ENCODE measurements at regions not wholly inside any gene's neighbourhood (a gene's known extent, or its start where the extent isn't known, plus 50 kb on each side); places are given as distances from the start of the nearest gene placed in this dataset.
"Not testable (repeated sequence)": the region's sequence is repeated elsewhere in the genome, so short reads cannot be mapped to it uniquely, and the experiment has no call there.

DNA sequence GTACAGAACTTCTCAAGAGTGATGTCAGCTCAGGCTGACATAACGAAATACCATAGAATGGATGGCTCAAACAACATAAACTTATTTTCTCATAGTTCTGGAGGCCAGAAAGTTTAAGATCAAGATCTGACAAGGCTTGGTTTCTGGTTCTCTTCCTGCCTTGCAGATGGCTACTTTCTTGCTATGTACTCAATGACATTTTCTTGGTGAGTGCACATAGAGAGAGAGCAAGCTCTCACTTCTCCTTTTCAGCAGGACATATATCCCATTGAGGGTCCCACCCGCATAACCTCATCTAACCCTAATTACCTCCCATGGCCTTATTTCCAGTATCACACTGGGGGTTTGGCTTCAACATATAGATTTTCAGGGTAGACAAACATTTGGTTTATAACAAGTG, 1072.1 kb downstream of the PLOD2 start:
- no peak overlapping the region for H3K4me3 ChIP-seq (ENCODE audit: low read length)
- no peak for DNase-seq (ENCODE audit: low read depth, low spot score)

DNA sequence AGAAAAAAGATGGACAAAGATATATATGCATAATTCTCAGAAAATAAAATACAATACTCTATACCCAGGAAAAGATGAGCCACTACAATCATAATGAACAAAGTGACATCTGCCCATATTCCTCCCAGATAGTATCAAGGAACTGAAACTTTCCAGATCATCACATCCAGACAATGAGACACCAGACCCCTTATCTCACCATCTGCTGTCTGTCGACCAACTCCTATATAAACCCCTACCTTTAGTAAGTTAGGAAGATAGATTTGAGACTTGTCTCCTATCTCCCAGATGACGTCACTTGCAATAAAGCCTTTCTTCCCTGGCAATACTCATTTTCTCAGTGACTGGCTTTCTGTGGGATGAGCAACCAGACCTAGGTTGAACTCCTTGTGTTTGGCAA, 1071.6 kb downstream of the PLOD2 start:
- DNase-seq (ENCODE audit: low read depth, low spot score) = no peak
- H3K4me3 ChIP-seq (ENCODE audit: low read length) = no peak overlapping the region

DNA sequence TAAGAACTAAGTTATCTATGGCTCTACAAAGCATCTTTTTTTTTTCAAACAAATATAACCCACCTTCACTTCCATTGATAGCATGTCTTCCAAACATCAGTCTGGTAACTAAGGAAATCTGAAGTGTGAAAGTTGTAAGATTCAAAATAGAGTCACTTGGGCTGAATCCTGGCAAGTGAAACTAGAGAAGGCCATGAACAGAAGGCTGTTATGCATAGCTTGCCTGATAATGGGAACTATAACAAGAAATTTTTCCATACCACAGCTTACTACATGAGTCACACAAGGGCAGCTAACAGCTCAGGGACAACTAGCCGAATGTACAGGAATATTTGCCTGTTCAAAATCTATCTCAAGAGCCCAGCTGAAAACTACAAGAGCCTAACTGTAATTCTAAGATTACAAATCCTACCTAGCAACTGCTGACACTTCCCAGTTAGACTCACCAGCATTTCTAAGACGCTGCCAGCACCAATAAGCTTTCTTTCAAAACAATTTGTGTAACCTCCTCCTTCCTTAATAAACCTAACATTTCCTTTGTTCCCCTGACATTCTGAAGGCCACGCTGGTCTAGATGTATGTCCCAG, 1066.5 kb downstream of the PLOD2 start:
- peak; percentile 45 for DNase-seq (ENCODE audit: low read depth, low spot score)
- H3K4me3 ChIP-seq (ENCODE audit: low read length) = no peak overlapping the region

DNA sequence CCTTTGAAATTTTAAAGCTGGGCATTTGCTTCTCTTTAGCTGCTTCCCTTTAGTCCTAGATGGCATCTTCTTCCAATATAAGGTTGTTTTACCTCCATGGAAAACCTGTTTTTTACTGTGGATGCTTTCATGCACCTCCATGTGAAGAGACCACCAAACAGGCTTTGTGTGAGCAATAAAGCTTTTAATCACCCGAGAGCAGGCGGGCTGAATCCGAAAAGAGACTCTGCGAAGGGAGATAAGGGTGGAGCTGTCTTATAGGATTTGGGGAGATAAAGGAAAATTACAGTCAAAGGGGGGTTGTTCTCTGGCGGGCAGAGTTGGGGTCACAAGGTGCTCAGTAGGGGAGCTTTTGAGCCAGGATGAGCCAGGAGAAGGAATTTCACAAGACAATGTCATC, 1049.8 kb downstream of the PLOD2 start:
- not testable (repeated sequence) for DNase-seq (ENCODE audit: low read depth, low spot score); H3K4me3 ChIP-seq (ENCODE audit: low read length)

DNA sequence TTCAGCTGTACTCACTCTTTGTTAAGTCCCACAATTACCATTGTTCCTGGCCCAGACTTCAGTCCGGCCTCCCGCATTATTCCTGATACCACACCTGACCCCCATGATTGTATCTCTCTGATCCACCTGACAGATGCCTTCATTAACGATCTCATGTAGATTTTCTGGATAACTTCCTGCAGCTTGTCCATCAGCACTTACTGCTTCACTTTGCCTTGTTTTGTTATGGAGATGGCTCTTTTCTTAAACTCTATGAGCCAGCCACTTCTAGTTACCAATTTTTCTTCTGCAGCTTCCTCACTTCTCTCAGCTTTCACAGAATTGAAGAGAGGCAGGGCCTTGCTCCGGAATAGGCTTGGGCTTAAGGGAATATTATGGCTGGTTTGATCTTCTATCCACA, 1044.2 kb downstream of the PLOD2 start:
- DNase-seq (ENCODE audit: low read depth, low spot score) = no peak
- no peak overlapping the region for H3K4me3 ChIP-seq (ENCODE audit: low read length)

DNA sequence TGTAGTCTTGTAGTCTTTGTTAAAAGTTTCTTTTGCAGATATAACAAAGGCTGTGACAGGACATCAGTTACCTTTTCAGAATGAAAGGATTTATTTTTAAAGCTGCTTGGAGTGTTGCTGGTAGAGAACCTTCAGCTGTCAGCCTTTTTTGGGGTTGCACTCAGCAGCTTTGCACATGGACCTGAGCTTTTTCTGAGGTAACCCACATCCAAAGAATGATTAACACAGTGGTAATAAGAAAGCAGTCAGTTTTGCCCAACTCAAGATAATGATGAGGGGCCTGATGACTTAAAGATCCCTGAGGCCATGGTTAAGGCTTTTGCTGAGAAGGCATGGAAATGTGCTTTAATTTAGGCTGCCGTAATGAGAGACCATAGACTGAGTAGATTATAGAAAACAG, 1042.7 kb downstream of the PLOD2 start:
- no peak overlapping the region for H3K4me3 ChIP-seq (ENCODE audit: low read length)

DNA sequence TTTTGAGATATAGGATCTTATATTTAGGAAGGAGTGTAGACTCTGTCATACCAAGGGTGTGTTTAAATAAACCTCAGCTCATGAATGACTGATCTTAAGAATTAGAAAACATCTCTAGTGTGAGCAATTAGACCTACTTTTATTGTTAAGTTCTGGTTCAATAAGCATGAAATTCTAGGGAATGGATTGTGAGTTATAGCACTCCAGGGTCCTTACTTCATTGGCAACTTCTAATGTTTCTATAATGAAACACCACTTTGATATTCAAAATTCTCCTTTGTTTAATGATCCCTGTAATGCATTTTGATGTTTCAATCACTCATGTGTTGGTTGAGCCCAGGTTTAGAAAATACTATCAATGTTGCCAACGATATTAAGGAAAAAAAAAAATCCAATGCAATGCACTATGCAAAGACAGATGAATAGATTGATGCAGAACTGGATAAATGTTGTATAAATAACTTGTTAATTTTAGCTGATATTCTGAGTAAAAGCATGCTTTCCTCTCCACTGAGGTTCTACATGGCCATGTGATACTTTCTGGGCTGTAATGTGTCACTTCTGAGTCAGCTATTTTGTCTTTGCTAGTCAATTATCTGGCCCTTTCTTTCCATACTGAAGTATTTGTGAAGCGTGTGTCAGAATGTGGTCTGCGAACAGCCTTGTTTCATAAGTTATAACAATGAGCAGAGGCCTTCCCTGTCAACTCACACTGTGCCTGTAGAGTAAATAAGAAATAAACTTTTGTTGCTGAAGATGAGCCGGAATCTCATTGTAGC, 1035.9 kb downstream of the PLOD2 start:
- no peak overlapping the region for H3K4me3 ChIP-seq (ENCODE audit: low read length)
- no peak for DNase-seq (ENCODE audit: low read depth, low spot score)

More for the DNA sequence above, 1042.7 kb downstream of the PLOD2 start:
- DNase-seq (ENCODE audit: low read depth, low spot score) = no peak

DNA sequence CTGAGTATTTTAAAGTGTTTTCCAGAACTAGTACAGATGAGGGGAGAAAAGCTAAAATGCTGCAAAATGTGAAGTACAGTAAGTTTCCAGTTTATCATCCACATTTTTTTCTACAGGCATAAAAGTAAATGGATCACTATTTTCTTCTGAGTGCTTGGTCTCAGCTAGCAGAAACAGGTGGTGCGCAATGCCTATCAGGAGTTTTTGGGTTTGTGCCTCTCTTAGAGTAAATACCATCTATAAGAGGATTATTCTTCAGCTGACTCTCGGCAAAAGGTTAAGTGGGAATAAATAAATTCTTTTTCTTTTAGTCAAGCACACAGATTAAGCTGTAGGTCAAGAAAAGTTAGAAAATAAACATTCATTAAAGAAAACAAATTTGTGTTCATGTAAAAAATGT, 1027.7 kb downstream of the PLOD2 start:
- H3K4me3 ChIP-seq (ENCODE audit: low read length) = no peak overlapping the region
- no peak for DNase-seq (ENCODE audit: low read depth, low spot score)

DNA sequence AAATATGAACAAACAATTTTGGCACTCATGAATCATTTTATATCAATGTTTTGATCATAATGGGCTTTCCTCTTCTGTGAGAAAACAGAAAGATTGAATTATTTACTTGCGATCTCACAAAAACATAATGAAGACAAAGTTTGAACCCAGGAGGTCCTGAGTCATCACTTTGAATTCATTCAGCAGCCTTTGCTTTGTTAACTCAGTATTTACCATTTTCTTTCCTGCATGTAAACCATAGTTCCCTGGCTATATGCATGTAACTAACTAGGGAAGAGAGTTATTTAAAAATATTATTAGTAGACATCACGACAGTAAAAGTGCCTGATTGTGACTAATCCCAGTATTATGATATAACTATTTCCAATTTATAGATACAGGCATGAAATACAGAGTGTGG, 1026.2 kb downstream of the PLOD2 start:
- H3K4me3 ChIP-seq (ENCODE audit: low read length) = no peak overlapping the region
- no peak for DNase-seq (ENCODE audit: low read depth, low spot score)

DNA sequence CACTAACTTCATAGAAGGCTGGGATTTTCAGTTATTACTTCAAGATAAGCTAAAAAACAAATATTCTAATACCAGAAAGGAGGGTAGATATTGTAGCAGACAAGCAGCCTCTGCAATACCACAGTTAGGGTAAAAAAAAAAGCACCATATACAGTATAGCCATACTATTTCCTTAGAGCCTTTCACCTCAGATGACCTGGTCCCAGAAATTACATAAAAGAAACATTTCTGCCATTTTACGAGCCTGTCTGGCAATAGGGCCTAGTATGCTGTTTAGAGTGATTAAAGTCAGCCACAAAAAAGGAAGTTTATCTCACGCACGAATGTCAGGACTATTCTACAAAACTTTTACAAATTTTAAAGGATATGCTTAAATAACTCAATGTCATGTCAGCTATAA, 1016.6 kb downstream of the PLOD2 start:
- H3K4me3 ChIP-seq (ENCODE audit: low read length) = no peak overlapping the region
- DNase-seq (ENCODE audit: low read depth, low spot score) = no peak

DNA sequence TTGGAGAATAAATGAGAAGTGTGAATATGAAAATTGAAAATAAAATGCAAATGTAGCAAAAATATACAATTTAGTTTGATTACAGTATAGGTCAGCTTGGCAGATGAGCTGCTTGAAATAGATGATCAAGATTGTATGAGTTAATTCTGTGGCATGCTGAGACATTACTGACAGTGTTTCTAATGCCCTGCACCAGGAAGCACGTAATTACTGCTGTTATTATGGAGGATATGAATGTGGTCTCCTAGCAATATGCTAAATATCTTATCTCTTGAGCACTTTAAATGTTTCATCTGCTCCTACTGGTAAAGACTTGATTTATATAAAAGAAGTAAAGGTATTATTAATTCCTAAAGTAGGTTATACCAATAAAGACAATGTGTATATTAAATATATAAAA, 1015.5 kb downstream of the PLOD2 start:
- no peak overlapping the region for H3K4me3 ChIP-seq (ENCODE audit: low read length)
- no peak for DNase-seq (ENCODE audit: low read depth, low spot score)

DNA sequence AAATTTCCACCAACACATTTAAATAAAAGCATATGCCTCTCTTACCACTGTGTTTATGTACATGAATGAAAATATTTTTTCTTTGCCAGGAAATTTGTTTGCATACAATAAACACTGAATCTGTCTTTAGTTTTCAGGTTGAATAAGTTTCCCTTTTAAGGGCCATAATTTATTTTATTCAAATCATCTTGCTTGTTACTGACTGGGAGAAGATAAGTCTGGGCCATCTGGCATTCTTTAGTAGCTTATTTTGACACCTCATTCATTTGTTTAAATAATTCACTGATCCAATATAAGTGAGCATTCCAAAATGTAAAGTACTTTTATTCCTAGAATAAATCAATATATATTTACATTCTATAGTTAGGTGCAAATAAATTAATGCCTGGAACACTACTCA, 1001.3 kb downstream of the PLOD2 start:
- no peak for DNase-seq (ENCODE audit: low read depth, low spot score)
- H3K4me3 ChIP-seq (ENCODE audit: low read length) = no peak overlapping the region

DNA sequence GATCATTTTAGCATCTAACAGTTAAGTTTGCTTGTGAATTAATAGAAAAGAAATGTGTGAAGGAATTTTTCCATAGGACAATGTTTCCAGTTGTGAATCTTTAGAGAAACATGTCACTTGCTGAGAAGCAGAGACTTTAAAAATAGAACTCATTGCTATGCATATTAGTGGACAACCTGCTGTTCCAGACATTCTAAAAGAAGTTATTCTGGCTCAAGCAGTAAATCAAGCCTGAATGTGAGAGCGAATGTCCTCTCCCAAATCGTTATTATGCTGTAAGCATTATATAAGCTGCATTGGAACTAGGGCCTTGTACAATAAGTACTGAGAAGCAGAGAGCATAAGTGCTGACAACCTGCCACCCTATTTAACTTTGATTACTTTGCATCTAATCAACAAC, 990.9 kb downstream of the PLOD2 start:
- no peak for DNase-seq (ENCODE audit: low read depth, low spot score)
- H3K4me3 ChIP-seq (ENCODE audit: low read length) = no peak overlapping the region

DNA sequence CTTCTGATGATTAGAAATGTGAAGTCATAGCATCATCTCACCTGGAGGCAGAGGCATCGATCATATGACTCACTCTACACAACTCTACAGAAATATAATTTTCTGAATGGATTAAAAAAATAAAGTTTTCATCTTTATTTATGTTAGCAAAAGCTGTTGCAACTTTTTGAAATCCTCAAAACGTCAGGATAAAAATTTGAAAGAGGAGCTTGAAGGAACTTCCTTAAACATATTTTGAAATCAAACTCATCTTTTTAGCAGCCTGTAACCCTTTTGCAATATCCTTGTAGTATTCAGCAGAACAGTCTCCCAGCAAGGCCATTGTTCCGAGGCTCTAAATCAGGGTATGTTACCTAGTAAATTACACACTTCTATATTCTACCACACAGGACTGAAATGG, 985.4 kb downstream of the PLOD2 start:
- DNase-seq (ENCODE audit: low read depth, low spot score) = no peak

DNA sequence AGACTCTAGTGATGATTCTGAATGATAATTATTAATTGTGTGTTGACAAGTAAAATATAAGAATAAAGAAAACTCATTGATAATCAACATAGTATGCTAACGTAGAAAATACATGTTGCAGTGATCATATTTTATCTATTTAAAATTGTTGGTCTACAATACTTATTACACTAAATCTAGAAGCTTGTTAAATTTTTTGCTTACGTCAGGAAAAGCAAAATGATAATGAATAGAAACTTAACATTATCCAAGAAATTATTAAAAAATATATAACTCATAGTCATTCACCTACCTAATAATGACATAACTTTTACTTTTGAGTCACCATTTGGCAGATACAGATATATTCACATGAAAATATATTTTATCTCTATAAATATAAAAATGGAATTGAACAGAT, 984.1 kb downstream of the PLOD2 start:
- H3K4me3 ChIP-seq (ENCODE audit: low read length) = no peak overlapping the region
- no peak for DNase-seq (ENCODE audit: low read depth, low spot score)

More for the DNA sequence above, 985.4 kb downstream of the PLOD2 start:
- H3K4me3 ChIP-seq (ENCODE audit: low read length) = no peak overlapping the region

DNA sequence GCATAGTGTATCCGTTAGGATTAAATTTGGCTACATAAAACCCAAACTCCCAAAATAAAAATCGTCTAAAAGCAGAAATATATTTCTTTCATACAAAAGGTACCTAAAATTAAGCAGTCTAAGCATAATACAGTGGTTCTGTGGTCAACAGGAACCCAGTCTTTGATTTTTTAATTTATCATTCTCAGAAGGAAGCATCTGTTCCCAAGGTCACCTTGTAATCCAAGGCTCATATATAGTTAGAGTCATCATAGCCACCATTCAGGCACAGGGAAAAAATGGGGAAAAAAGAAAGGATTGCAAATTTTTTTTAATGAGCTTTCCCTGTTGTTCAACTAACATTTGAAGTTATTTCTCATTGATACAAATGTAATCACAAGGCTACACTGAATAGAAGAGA, 983.2 kb downstream of the PLOD2 start:
- DNase-seq (ENCODE audit: low read depth, low spot score) = no peak
- no peak overlapping the region for H3K4me3 ChIP-seq (ENCODE audit: low read length)

DNA sequence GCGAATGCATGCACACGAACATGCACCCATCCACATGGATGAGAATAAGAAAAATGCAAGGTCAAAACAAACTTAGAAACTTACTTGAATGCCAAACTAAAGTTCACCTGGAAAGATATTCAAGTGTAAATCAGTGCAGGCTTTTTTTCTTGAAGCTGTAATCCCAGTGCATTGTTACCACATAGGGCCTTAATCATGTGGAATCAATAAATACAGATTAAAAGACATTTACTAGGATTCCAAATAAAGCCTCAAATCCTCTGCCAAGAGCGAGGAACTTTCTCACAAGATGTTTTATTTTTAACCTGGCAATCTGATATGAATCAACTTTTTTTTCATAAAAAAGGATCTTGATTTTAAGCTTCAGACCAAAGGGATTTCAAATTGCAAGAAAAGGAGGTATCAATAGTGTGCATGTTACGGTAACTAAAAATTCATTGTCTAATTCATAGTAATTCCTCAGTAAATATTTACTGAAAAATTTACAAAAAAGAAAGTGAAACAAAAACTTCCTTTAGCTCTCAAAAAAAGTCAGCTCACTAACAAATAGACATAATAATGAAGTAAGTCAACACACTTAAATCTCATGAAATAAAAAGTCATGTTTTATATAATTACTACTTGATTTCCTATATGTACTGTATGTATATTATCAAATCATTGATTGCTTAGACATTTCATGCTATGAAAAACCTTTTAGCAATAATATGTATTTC, 978.6 kb downstream of the PLOD2 start:
- DNase-seq (ENCODE audit: low read depth, low spot score) = no peak
- no peak overlapping the region for H3K4me3 ChIP-seq (ENCODE audit: low read length)

DNA sequence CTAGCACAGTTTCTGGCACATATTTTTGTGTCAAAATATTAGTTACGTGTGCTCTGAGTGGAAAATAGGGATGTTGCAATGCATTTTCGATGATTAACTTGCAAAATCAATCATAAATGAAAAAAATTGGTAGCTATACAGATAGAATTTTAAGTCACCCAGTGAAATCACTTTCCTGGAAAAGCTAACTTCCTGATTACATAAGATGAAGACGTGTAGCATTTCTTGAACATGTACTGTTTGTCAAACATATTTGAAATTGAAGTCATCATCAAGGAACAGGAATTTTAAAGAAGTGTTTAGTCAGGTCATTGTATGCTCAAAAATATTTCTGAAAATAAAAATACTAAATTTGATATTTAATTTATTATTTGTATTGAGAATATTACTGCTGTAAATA, 977.7 kb downstream of the PLOD2 start:
- no peak overlapping the region for H3K4me3 ChIP-seq (ENCODE audit: low read length)
- no peak for DNase-seq (ENCODE audit: low read depth, low spot score)

DNA sequence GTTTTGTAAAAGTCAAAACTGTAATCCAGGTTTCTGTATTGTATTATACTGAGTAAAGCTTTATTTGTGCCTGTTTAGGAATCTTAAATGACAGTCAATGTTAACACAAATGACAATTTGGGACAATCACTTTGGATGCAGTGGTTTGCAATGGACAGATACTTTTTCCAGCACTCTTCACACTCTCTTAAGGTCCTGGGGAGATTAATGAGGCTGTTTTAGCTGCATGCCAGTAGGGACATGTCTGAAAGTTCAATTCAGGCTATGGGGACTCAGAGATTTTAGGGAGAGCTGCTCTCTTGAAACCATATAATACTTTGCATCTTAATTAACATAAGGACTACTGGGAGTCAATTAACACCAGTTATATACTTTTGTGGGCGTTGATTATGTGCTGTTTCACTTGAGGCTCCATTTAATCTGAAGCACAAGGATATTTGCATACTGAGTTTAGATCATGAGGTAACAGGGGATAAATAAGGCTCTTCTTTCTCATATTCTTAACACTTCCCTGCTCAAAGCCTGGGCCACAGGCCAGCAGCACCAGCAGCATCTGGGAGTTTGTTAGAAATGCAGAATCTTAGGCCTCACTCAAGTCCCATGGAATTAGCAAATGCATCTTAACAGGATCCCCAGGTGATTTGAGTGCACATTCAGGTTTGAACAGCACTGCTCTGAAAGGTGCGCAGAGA, 972.8 kb downstream of the PLOD2 start:
- H3K4me3 ChIP-seq (ENCODE audit: low read length) = no peak overlapping the region
- no peak for DNase-seq (ENCODE audit: low read depth, low spot score)

DNA sequence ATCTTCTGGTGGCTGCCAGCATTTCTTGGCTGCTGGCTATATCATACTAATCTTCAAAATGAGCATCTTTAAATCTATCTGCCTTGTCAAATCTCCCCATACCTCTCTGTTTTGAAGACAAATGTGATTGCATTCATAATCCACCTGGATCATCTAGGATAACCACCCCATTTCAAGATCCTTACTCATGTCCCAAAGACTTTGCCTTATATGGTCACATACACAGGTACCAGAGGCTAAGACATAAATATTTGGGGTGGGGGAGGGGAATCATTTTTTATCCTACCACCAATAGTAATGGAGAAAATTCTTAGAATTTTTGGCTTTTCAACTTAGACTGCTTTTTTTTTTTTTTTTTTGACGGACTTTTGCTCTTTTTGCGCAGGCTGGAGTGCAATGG, 970.8 kb downstream of the PLOD2 start:
- H3K4me3 ChIP-seq (ENCODE audit: low read length) = no peak overlapping the region
- no peak for DNase-seq (ENCODE audit: low read depth, low spot score)

Data from Jurkat, Clone E6-1 (cell line).